Fibroblast of pulmonary artery (primary cell): ENCODE measurements at regions not wholly inside any gene's neighbourhood (a gene's known extent, or its start where the extent isn't known, plus 50 kb on each side); places are given as distances from the start of the nearest gene placed in this dataset.

Experiments
- DNase-seq: peaks from one replicate; pipeline ENCODE4 v3.0.0-alpha.2; 2010; ENCODE audit warnings: low read depth
- H3K4me3 ChIP-seq: replicated peaks from 2 replicates; pipeline ENCODE4 v1.5.1; 2011; ENCODE audit warnings: low read depth, mild to moderate bottlenecking, control low read depth, low read length, moderate library complexity
- CTCF ChIP-seq: IDR thresholded peaks from 2 replicates; pipeline ENCODE4 v1.5.1; 2011; ENCODE audit warnings: mild to moderate bottlenecking, control low read depth, low read length, inconsistent platforms; ENCODE audit errors: missing control alignments

GRCh38 chr4:3683744-3684421, 82.3 kb upstream of the ADRA2C start:
- no peak for DNase-seq
- no peak for TF ChIP-seq CTCF
- no peak overlapping the region for H3K4me3 ChIP-seq

- no peak overlapping the region for H3K4me3 ChIP-seq
- DNase-seq, result no peak
- TF ChIP-seq CTCF, result no peak
Measured at GRCh38 chr4:3683077-3683743, 83.0 kb upstream of the ADRA2C start.

GRCh38 chr4:3682236-3683076, 83.7 kb upstream of the ADRA2C start:
- H3K4me3 ChIP-seq, result no peak overlapping the region
- TF ChIP-seq CTCF, result no peak
- no peak for DNase-seq

GRCh38 chr4:3681191-3681590, 85.0 kb upstream of the ADRA2C start:
- DNase-seq, result no peak
- H3K4me3 ChIP-seq, result no peak overlapping the region
- no peak for TF ChIP-seq CTCF

- no peak for TF ChIP-seq CTCF
- no peak overlapping the region for H3K4me3 ChIP-seq
- DNase-seq, result no peak
Measured at GRCh38 chr4:3680656-3681055, 85.5 kb upstream of the ADRA2C start.

- no peak overlapping the region for H3K4me3 ChIP-seq
- TF ChIP-seq CTCF, result no peak
- DNase-seq, result no peak
Measured at GRCh38 chr4:3679851-3680311, 86.3 kb upstream of the ADRA2C start.
